ENCODE measurements at regions not wholly inside any gene's neighbourhood (a gene's known extent, or its start where the extent isn't known, plus 50 kb on each side); places are given as distances from the start of the nearest gene placed in this dataset.

DNA sequence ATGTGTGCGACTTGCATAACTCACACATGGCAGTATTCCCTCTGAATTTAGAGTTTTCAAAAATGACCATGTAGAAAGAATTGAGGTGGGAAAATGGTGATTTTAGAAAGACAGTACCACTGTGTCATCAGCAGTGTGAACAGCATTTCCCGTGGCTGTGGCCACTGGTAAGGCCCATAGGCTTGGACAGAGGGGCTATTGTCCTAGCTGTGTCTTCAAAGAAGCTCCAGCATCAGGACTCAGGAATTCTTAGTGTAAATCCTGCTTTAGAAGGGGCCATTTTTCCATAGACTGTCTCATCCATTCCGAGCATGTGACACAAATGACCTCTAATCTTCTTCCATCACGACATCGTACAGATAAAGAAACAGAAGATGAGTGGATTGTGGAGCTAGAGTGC, 119.3 kb upstream of the BACE2 start:
- DNase-seq: no peak

DNA sequence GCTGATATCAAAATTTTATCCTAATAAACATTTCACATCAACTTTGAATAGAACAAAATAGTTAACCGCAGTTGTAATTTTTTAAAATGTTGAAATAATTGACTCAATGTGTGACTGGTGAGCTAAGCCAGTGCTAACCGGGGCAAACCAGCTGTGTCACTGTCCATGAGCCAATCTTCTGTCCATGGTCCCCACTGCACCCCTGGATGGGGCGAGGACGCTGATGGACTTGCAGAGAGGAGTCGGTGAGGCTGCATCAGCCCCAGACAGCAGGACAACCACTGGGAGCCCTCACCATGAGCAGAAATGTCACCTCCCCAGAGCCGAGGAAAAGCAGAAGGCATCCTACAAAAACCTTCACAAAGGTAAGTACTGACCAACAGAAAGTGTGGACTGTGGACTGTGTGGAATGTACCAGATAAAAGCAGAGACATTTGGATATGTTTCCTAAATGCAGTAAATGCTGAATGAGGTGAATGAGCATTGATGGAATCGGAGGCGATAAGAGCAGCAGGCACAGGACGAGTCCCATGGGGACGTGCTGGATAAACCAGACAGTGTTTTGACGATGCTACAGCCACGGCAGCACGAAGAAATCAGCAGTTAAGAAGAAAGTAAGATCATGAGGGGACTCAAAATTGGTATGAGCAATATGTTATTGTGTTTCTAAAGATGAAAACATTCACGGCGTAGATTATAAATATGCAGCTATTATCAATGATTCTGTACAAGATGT, 115.0 kb upstream of the BACE2 start:
- no peak for DNase-seq

GRCh38 chr21:41054018-41054578, 113.9 kb upstream of the BACE2 start:
- no peak for DNase-seq

DNA sequence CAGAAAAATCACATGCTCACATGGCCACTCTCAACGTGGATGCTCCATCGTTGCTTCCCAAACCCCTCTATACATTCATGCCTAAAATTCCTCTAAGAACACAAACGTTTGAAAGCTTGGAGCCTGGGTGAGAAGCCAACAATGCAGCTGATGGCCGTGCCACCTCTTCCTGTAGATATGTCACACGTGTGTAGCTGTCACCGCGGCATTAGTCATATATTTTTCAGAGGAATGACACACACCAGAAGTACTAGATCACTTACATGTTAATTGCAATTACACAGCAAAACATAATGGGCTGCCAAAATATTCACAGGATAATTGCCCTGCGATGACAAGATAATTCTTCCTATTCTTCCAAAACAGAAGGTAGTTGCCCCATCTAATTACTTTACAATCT, 112.7 kb upstream of the BACE2 start:
- DNase-seq: peak; percentile 9

GRCh38 chr21:41059871-41060270, 108.1 kb upstream of the BACE2 start:
- no peak for DNase-seq

GRCh38 chr21:41061701-41062100, 106.3 kb upstream of the BACE2 start:
- no peak for DNase-seq

GRCh38 chr21:41064334-41064791, 103.6 kb upstream of the BACE2 start:
- no peak for DNase-seq

DNA sequence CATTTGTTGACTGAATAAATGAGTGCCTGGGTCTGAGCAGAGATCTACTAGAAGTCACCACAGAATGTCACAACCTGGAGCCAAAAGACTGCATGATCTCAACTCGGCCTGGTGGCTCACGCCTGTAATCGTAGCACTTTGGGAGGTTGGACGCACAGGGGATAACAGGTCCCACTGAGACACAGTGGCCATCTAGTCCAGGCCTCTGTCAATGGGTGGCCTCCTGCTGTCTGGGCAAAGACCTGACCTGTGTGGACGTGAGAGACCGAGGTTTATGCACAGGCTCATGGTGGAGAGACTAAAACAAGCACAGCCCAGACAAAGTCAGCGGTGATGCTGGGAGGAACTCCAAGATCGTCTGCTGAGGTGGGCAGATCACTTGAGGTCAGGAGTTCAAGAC, 103.0 kb upstream of the BACE2 start:
- no peak for DNase-seq

DNA sequence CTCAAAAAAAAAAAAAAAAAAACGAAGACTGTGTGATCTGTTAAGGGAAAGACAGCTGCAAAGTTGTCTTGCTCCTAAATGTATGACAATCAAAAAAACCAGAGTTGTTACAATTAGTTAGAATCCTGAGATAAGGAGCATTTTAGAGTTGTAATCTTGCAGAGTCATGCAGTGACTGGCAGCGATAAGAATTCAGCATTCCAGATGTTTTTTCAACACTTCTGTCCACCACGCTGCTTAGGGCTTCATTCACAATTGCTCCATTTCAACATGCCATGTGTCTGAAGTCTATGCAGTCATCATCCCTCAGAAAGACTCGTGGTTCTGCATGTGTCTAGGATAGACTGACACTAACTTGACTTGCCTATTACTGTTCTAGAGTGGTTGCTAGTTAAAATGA, 102.4 kb upstream of the BACE2 start:
- DNase-seq: no peak

DNA sequence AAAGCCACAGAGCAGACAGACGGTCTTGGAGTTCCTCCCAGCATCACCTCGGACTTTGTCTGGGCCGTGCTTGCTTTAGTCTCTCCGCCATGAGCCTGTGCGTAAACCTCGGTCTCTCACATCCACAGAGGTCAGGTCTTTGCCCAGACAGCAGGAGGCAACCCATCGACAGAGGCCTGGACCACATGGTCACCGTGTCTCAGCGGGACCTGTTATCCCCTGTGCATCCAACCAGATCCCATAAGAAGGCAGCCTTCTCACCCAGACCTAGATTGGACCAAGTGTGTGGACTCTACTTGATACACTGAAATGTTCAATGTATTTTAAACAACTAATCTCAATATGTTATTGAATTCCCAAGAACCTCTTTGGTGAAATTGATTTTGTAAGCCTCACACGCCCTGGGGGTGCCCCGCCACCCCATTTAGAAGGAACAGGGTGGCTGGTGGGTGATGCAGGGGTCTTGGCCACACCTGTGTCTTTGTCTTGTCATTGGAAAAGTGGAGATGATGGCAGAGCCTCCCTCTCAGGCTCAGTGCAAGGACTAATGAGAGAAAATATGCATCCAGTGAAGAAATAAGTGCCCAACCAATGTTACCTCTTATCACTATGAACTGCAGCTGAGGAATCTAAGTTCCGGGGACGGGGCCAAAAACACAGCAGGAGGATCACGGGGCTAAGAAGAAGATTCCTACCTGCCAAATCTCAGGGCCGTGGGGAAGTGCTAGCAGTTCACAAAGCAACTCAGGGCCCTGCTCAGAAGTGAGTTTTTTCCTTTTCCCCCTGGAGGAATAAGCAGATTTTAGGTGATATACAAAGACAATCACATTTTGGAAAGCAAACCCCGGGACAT, 101.6 kb upstream of the BACE2 start:
- DNase-seq: no peak

DNA sequence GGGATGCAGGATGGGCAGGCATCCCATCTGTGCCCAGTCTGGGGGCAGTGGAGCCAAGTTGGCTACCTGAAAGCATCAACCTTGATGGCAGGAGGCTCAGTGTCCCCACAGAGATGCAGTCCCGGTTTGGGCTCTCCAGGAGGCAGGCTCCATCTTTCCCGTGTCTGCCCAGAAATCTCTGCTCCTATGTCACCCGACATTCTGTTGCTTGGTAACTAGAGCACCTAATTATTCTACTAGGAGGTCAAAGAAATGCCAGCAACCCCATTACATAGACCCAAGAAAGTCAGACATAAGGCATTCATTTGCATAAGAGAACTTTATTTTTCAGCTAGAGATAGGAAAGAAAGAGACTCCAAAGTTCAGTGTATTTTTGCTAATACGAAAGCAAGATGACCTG, 100.3 kb upstream of the BACE2 start:
- DNase-seq: peak; percentile 18

GRCh38 chr21:41068496-41068895, 99.5 kb upstream of the BACE2 start:
- DNase-seq: peak; percentile 42

GRCh38 chr21:41068967-41069642, 98.9 kb upstream of the BACE2 start:
- peak; percentile 91 for DNase-seq

DNA sequence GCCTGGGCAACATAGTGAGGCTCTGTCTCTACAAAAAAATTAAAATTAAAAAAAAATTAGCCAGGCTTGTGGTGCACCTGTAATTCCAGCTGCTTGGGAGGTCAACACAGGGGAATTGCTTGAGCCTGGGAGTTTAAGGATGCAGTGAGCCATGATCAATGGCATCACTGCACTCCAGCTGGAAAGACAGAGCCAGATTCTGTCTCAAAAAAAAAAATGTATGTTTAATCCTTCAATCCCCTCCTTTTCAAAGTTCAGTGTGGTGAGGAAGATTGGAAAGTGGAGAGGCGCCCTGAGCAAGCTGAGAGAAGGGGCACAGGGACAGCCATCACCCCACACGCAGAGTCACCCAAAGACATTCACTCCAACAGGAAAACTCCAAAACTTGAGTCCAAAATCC, 97.7 kb upstream of the BACE2 start:
- no peak for DNase-seq

DNA sequence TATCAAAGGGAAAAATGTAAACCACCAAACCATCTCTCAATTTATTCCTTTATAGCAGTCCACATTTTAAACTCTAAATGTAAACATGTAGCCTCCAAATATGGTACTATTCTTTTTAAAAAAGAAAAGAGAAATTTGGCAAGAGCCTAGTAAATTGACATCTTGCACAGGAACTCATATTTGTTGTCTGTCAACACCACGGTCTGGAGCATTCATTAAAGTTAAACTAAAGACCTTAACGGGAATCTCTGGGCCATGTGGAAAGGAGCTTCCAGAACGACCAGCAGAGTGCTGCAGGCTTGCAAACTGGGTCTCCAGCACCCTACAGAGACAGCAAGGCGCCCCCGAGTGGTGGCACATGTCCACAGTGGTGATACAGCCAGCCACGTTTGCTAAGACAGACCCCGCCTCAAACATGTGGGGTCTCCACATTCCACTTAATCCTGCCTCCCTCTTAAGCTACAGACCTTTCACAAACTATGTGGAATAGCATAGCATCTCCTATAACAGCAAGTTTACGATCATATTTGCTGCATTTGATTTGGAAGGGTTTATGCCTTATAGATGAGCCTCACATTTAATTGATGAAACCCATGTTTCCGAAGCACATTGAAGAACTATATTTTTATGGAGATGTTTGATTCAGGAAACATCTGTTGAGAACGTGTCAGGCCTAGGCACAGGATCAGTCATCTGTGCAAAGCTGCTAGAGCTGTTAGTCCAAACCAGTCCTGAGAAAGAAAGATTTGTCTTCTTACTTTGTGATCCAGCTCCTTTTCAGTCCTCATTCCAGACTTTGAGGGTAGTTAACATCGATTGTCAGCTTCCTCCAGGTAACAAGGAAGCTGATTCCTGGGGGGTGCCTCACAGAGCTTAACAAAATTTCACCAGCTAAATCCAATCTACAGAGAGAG, 96.4 kb upstream of the BACE2 start:
- no peak for DNase-seq

DNA sequence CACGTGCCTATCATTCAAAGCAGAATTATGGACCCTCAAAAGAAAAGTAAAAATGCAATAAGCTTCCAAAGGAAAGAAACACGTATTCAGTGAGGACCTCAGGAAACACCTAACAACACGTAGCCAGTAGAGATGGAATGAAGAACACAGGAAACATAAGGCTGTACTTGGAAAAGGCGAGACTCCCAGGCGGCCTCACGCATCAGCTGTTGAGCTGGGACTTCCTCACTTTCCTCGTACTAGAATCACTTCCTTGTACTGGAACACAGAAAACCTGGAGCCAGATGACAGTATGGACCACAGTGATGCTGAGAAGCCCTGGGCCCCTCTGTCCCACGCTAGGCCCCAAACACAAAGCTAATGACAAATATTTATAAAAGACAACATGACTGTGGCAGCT, 94.4 kb upstream of the BACE2 start:
- no peak for DNase-seq

DNA sequence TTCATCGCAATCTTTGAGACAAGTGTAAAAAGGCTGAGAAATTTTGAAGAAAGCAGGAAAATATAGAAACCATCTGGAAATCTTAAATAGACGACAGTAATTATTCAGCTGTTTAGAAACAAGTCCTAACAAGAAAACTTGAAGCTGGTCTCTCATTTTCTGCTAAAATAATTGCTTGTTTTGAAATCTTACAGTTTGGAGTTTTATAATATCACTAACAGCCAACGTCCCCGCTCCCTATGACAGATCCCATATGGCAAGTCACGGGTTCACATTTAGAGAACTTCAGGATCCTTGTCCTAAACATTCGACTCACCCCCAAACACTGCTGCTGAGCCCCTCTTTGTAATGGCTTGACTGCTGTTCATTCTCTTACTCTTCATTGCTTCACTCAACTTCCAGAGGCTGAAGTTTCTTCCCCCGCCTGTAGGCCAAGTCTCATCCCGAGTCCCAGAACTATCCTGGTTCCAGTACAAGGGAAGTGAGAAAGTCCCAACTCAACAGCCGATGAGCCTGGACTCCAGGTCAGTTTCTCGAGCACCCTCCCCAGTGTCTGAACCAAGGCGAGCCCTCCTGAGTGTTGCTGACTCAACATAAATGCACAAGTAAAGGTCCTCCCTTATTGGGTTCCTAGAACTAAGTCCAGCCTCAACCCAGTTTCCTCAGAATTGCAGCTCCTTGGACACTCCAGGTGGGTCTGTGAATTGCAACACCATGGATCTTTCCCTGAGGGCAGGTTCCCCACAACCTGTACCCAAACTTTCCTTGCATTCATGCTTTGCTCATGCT, 93.4 kb upstream of the BACE2 start:
- DNase-seq: no peak

DNA sequence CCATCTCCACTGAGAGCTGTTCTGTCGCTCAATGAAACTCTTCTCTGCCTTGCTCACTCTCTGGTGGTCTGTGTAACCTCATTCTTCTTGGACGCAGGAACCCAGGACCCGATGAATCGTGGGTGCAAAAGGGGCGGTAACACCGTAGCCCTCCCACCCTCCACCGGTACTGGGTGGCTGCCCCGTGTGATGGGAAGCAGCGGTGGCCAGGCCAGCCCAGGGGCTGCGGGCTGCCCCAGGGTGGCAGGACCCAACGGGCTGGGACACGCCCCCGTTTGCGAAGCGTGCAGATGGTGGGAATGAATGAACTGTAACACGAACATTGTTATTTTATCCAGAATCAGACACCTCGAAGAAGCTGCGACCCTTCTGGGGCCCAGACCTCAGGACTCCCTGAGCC, 92.3 kb upstream of the BACE2 start:
- DNase-seq: no peak

GRCh38 chr21:41076064-41076463, 91.9 kb upstream of the BACE2 start:
- DNase-seq: no peak

DNA sequence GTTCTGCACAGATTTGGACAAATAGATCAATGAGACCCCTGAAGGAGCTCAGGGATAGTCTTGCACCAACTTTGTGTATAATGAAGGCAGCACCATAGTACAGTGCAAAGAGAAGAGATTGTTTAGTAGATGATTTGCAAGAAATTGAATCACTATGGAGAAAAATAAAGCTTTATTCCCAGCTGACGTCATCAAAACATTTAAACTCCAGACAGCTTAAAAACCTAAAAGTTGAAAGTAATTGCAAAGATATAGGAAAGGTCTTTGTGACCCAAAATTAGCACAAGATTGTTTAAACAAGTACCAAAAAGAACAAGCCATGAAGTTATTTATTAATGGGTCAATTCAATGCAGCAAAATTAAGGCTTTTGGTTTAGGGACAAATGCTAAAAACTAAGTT, 88.8 kb upstream of the BACE2 start:
- no peak for DNase-seq

DNA sequence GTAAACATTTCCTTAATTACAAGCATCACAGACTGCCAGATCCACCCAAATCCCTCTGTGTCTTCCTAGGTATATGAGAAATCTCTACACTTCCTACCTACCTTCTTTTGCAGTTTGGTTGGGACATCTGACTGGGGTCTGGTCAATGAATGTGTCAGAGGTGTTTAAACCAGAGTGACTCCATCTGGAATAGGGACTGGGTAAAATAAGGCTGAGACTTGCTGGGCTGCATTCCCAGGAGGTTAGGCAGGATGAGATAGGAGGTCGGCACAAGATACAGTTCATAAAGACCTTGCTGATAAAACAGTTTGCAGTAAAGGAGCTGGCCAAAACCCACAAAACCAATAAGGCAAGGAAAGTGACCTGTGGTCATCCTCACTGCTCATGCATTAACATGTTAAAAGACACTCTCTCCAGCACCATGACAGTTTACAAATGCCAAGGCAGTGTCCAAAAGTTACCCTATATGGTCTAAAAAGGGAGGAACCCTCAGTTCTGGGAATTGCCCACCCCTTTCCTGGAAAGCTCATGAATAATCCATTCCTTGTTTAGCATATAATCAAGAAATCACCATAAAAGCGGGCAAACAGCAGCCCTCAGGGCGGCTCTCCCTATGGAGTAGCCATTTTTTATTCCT, 87.4 kb upstream of the BACE2 start:
- no peak for DNase-seq
